OCI-LY3 (cell line): ENCODE measurements at regions not wholly inside any gene's neighbourhood (a gene's known extent, or its start where the extent isn't known, plus 50 kb on each side); places are given as distances from the start of the nearest gene placed in this dataset.

ENCODE experiments used
- CTCF ChIP-seq: fragments of 200-600, 300-600 bp; sonication (generic); IDR thresholded peaks from 2 replicates; pipeline ENCODE4 v1.5.1; 2014; ENCODE audit warnings: antibody characterized with exemption, low read length, low read depth
- EZH2phosphoT487 ChIP-seq: fragments of 200-600 bp; shearing (Covaris generic); IDR thresholded peaks from 2 replicates; pipeline ENCODE4 v1.6.1; 2018; ENCODE audit warnings: antibody characterized with exemption, mixed run types, low read depth

GRCh38 chr4:100099746-100100145 lies 90.5 kb downstream of the DDIT4L start:
- TF ChIP-seq CTCF, result no peak
- no peak for TF ChIP-seq EZH2phosphoT487
